ENCODE measurements at regions not wholly inside any gene's neighbourhood (a gene's known extent, or its start where the extent isn't known, plus 50 kb on each side); places are given as distances from the start of the nearest gene placed in this dataset.

DNA sequence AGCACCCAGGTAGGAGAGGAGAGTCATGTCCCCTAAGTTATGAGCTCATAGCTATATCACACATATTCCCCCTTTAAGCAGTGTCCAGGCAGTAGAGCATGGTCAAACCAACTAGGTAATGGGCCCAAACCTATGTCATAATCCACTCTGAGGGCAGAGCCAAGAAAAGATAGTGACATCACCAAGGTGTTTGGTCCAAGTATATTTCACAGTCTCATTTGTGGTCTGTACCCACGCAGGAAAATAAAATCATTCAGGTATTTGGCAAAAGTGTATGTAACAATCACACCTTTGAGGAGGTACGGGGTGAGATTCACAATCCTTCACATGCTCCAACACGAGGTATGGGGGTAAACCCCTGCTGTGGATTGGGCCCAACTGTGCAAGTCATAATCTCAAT lies 2112.8 kb downstream of the TP53TG3F start:
- intact Hi-C loops (cut with DNase I), result no loop called here
- Histone ChIP-seq H3K27ac (no peak overlapping the region), H3K36me3 (no peaks in the 10 kb centered on the region), H3K4me3 (no peak overlapping the region), H3K9me3 (no peaks in the 10 kb centered on the region), H3K4me1 (ENCODE audit: insufficient read depth) (no peaks in the 10 kb centered on the region), H3K27me3 (no peaks in the 10 kb centered on the region)
- TF ChIP-seq POLR2A (IDR thresholded peaks at IDR 0.05) (no peak), EP300 (IDR thresholded peaks at IDR 0.05) (no peak)
- TF ChIP-seq, protein P1, sequence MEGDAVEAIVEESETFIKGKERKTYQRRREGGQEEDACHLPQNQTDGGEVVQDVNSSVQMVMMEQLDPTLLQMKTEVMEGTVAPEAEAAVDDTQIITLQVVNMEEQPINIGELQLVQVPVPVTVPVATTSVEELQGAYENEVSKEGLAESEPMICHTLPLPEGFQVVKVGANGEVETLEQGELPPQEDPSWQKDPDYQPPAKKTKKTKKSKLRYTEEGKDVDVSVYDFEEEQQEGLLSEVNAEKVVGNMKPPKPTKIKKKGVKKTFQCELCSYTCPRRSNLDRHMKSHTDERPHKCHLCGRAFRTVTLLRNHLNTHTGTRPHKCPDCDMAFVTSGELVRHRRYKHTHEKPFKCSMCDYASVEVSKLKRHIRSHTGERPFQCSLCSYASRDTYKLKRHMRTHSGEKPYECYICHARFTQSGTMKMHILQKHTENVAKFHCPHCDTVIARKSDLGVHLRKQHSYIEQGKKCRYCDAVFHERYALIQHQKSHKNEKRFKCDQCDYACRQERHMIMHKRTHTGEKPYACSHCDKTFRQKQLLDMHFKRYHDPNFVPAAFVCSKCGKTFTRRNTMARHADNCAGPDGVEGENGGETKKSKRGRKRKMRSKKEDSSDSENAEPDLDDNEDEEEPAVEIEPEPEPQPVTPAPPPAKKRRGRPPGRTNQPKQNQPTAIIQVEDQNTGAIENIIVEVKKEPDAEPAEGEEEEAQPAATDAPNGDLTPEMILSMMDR (IDR thresholded peaks at IDR 0.05), result no peak
- DNase-seq, result no peak
- 30 to 37% (median 32%) methylated on average over 3 of the region's 3 CpGs for WGBS, 3 donors

DNA sequence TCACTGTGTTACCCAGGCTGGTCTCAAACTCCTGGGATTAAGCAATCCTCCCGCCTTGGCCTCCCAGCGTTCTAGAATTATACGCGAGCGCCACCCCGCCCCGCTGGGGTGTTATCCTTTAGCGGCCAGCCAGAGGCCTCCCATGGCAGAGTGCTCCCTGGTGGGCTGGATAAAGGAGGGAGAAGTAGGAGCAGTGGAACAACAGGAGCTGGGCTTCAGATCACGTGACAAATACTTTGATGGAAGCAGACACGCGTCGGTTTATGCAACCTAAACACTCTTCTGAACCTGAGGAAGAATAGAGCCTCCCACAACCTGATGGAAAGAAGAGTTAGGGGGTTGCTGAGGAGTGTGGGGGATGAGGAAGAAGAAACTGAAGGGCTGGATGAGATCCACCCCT lies 2114.0 kb downstream of the TP53TG3F start:
- WGBS, 3 donors, result 80 to 82% (median 81%) methylated on average over 12 of the region's 12 CpGs
- no peak for DNase-seq
- intact Hi-C loops (cut with DNase I), result no loop called here
- Histone ChIP-seq H3K4me1 (ENCODE audit: insufficient read depth) (no peaks in the 10 kb centered on the region), H3K36me3 (no peaks in the 10 kb centered on the region), H3K27me3 (no peaks in the 10 kb centered on the region), H3K9me3 (peaks cover 0 to 2% of the 10 kb centered on the region in 2 donors), H3K27ac (no peak overlapping the region), H3K4me3 (no peak overlapping the region)
- no peak for TF ChIP-seq EP300 (IDR thresholded peaks at IDR 0.05)
- TF ChIP-seq, protein P1 (IDR thresholded peaks at IDR 0.05), result no peak
- no peak for TF ChIP-seq POLR2A (IDR thresholded peaks at IDR 0.05)

DNA sequence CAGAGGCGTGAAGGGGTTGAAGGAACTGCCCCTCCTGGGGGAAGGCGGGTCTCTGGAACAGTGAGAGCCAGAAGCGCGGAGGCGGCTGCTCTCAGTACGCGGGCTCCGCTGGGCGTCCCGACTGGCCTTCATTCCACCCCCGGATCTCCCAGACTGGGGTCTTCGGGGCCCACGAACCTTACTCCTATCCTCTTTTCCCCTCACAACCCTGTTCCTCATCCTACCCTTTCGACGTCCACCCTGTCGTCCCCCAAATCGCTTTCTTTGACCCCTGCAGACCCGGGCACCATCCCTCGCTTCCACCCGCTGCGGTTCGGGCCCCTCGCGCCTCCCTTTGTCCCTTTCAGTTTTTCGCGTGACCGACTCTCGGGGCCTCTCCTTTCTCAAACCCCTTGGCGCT lies 2114.6 kb downstream of the TP53TG3F start:
- 48 to 62% (median 60%) methylated on average over 29 of the region's 29 CpGs for WGBS, 3 donors

DNA sequence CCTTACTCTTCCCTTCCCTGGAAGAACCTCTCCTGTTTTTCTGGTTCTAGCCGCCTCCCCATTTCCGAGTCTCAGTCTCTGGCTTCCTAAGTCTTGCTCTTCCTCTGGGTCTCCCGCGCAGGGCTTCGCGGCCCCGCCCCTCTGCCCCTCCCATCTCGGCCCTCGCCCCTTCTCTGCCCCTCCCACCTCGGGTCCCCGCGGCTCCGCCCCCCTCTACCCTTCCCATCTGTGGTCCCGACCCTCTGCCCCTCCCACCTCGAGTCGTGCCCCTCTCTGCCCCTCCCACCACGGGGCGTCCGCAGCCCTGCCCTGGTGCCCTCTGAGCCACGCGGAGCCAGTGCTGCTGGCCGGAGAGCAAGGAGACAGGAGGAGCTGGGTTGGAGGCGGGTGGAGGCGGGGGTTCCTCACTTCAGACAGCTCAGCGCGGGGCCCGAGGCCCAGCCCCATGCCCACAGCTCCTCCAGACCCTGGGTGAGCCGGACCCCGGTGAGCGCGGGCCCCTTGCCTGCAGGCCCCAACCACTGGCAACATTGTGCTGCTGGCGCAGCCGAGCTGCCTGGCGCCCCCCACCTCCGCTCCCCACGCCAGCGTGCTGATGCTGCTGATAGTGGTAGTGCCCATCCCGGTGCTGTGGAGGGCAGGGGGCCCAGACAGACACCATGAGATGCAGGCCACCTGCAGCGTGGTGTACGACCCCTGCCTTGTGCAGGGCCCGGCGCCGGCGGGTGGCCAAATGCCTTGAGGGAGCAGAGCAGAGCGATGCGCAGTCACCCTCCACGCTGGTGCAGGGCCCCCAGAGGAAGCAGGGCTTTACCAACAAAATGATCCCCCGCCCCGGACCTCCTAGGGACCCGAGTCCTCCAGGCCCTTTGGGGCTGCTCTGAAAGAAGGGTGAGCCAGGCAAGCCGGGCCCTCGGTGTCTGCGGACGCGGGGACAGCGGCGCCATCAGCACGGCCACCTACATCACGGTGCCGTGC lies 2115.3 kb downstream of the TP53TG3F start:
- H3K9me3 ChIP-seq, result peaks cover 0 to 6% of the 10 kb centered on the region in 2 donors
- H3K27me3 ChIP-seq, result no peaks in the 10 kb centered on the region
- no peak overlapping the region for H3K4me3 ChIP-seq
- TF ChIP-seq POLR2A (IDR thresholded peaks at IDR 0.05), result no peak
- TF ChIP-seq, protein P1 (IDR thresholded peaks at IDR 0.05), result no peak
- no peak for TF ChIP-seq EP300 (IDR thresholded peaks at IDR 0.05)
- H3K27ac ChIP-seq, result no peak overlapping the region
- WGBS, 3 donors, result 56 to 64% (median 57%) methylated on average over 55 to 60 of the region's 60 CpGs
- H3K4me1 ChIP-seq (ENCODE audit: insufficient read depth), result no peaks in the 10 kb centered on the region
- DNase-seq, result no peak
- H3K36me3 ChIP-seq, result no peaks in the 10 kb centered on the region
- intact Hi-C loops (cut with DNase I), result no loop called here

More for the DNA sequence above, 2114.6 kb downstream of the TP53TG3F start:
- intact Hi-C loops (cut with DNase I), result no loop called here
- Histone ChIP-seq H3K4me3 (no peak overlapping the region), H3K27me3 (no peaks in the 10 kb centered on the region), H3K36me3 (no peaks in the 10 kb centered on the region), H3K9me3 (peaks cover 0 to 6% of the 10 kb centered on the region in 2 donors), H3K27ac (no peak overlapping the region), H3K4me1 (ENCODE audit: insufficient read depth) (no peaks in the 10 kb centered on the region)
- no peak for TF ChIP-seq EP300 (IDR thresholded peaks at IDR 0.05)
- TF ChIP-seq, protein P1 (IDR thresholded peaks at IDR 0.05), result no peak
- no peak for TF ChIP-seq POLR2A (IDR thresholded peaks at IDR 0.05)
- DNase-seq, result no peak
